Ovary (tissue), 7 donors: ENCODE measurements at regions not wholly inside any gene's neighbourhood (a gene's known extent, or its start where the extent isn't known, plus 50 kb on each side); places are given as distances from the start of the nearest gene placed in this dataset.

Experiments
- DNase-seq, 5 donors: peaks; one replicate each; pipeline ENCODE4 v3.0.0-alpha.2; 2019 to 2020
- H3K27ac ChIP-seq, 2 donors: fragments of 200-600 bp; one replicate each; pipeline versions ENCODE4 v1.5.1 to v1.8.0; 2019 to 2022
- H3K27me3 ChIP-seq: fragments of 200-600 bp; one replicate; pipeline ENCODE4 v1.8.0; 2022
- H3K36me3 ChIP-seq: fragments of 200-600 bp; sonication (generic); one replicate; pipeline ENCODE4 v1.5.1; 2019
- H3K4me1 ChIP-seq: one replicate; pipeline ENCODE4 v1.8.1; 2013; ENCODE audit warnings: mild to moderate bottlenecking, moderate library complexity; ENCODE audit not compliant: insufficient read depth
- H3K4me3 ChIP-seq: fragments of 200-600 bp; sonication (generic); one replicate; pipeline ENCODE4 v1.5.1; 2017
- H3K9me3 ChIP-seq, 2 donors: fragments of 200-600 bp in 1 of 2; sonication (generic) in 1 of 2; one replicate each; pipeline versions ENCODE4 v1.5.1 to v1.8.1; 2013 to 2019; ENCODE audit warnings: mild to moderate bottlenecking in 1 of 2, moderate library complexity in 1 of 2
- CTCF ChIP-seq, 3 donors: fragments of 450-650 bp in 2 of 3; fragments of 200-600 bp in 1 of 3; IDR thresholded peaks; one replicate each; pipeline versions ENCODE4 v1.5.1 to v1.8.0; 2016 to 2022; ENCODE audit warnings: antibody characterized with exemption in 3 of 3, mild to moderate bottlenecking in 1 of 3
- EP300 ChIP-seq: sonication (generic); formaldehyde crosslinking; IDR thresholded peaks from one replicate; pipeline ENCODE4 v1.6.1; 2017; ENCODE audit warnings: antibody characterized with exemption
- POLR2A ChIP-seq: fragments of 450-650 bp; IDR thresholded peaks from one replicate; pipeline ENCODE4 v1.6.1; 2017; ENCODE audit warnings: antibody characterized with exemption, mild to moderate bottlenecking, moderate library complexity
- WGBS, 3 donors: extraction: QIAGEN DNeasy Blood & Tissue Kit in 1 of 3; methylation state at CpG; one replicate each; pipeline versions ENCODE4 v1.1.5 to v1.1.7; 2013 to 2017; 5-methylcytosine and 5-hydroxymethylcytosine counted together
- intact Hi-C, 4 donors: fragments of 100-400 bp; cut with DNase I; formaldehyde crosslinking; loops; one replicate each; pipeline versions ENCODE4 v1.11.0 to v1.15.1; 2022 to 2023
- donor health status: DM: no; HTN: no; CAD: no; lungs with moderate emphysema.
- donor health status: DM: no; HTN: no; CAD: no.
- donor health status: Bipolar disorder and iron deficiency.
- donor health status: DM: no; HTN: no; CAD: no.
- donor health status: DM: yes; HTN: yes; CAD: no.

GRCh38 chr19:31499281-31500196, 150.3 kb upstream of the TSHZ3 start:
- no peaks in the 10 kb centered on the region for H3K9me3 ChIP-seq
- no peaks in the 10 kb centered on the region for H3K27me3 ChIP-seq
- H3K27ac ChIP-seq, result no peak overlapping the region
- no peaks in the 10 kb centered on the region for H3K4me1 ChIP-seq
- no peaks in the 10 kb centered on the region for H3K36me3 ChIP-seq
- whole genome bisulfite sequencing, 3 donors, result 90 to 93% (median 91%) methylated on average over 7 to 8 of the region's 8 CpGs
- no peak overlapping the region for H3K4me3 ChIP-seq
- TF ChIP-seq CTCF (IDR thresholded peaks at IDR 0.05) (no peak), POLR2A (no peak)
- intact Hi-C loops, result no loop called here
- no peak for DNase-seq

GRCh38 chr19:31500197-31500830, 151.1 kb upstream of the TSHZ3 start:
- no peak for DNase-seq
- intact Hi-C loops, result no loop called here
- H3K4me3 ChIP-seq, result no peak overlapping the region
- 88 to 91% (median 88%) methylated on average over 8 of the region's 8 CpGs for WGBS, 3 donors
- H3K27ac ChIP-seq, result no peak overlapping the region
- H3K27me3 ChIP-seq, result no peaks in the 10 kb centered on the region
- H3K9me3 ChIP-seq, result no peaks in the 10 kb centered on the region
- no peaks in the 10 kb centered on the region for H3K36me3 ChIP-seq
- TF ChIP-seq EP300, result no peak
- TF ChIP-seq POLR2A, result no peak
- no peak for TF ChIP-seq CTCF (IDR thresholded peaks at IDR 0.05)
- no peaks in the 10 kb centered on the region for H3K4me1 ChIP-seq

- no peaks in the 10 kb centered on the region for H3K4me1 ChIP-seq
- no peaks in the 10 kb centered on the region for H3K27me3 ChIP-seq
- no peaks in the 10 kb centered on the region for H3K9me3 ChIP-seq
- H3K27ac ChIP-seq, result no peak overlapping the region
- no peaks in the 10 kb centered on the region for H3K36me3 ChIP-seq
- DNase-seq, result no peak
- no peak for TF ChIP-seq CTCF (IDR thresholded peaks at IDR 0.05)
- no peak for TF ChIP-seq EP300
- no peak for TF ChIP-seq POLR2A
- whole genome bisulfite sequencing, 3 donors, result 71 to 85% (median 79%) methylated on average over 11 of the region's 11 CpGs
- no peak overlapping the region for H3K4me3 ChIP-seq
- intact Hi-C loops, result no loop called here
These were observed 151.7 kb upstream of the TSHZ3 start for GRCh38 chr19:31500946-31501345.

- H3K4me1 ChIP-seq, result no peaks in the 10 kb centered on the region
- no peak for DNase-seq
These were observed 152.4 kb upstream of the TSHZ3 start for GRCh38 chr19:31501427-31502195.

More at GRCh38 chr19:31501427-31502195, 152.4 kb upstream of the TSHZ3 start:
- TF ChIP-seq POLR2A (no peak), EP300 (no peak), CTCF (IDR thresholded peaks at IDR 0.05) (no peak)
- Histone ChIP-seq H3K4me3 (no peak overlapping the region), H3K27ac (no peak overlapping the region), H3K9me3 (no peaks in the 10 kb centered on the region), H3K27me3 (no peaks in the 10 kb centered on the region), H3K36me3 (no peaks in the 10 kb centered on the region)
- intact Hi-C loops, result no loop called here
- WGBS, 3 donors, result 56 to 75% (median 56%) methylated on average over 4 of the region's 4 CpGs
